HG03064 (cell line): ENCODE measurements at regions not wholly inside any gene's neighbourhood (a gene's known extent, or its start where the extent isn't known, plus 50 kb on each side); places are given as distances from the start of the nearest gene placed in this dataset.

Experiments used
- ATAC-seq: cut with Tn5 transposase; IDR thresholded peaks from one replicate; pipeline ENCODE4 v1.9.1; 2021; ENCODE audit warnings: low read depth; ENCODE audit not compliant: unreplicated experiment

DNA sequence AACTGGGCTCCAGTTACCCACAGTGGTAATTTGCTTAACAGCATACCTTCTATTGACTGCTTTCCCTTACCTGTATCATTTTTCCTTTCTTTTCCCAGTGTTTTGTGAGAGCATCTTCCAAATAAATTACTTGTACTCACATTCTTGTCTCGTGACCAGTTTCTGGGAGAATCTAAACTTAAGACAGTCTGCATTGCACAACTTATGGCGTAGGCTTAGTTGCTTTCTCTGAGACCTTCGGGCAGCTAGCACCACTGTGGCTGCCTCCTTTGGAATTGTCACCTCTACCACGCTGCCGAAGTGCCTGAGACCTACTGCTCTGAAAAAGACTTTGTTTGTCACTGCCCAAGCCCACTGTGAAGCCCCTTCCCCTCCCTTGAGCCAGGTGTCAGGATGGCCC lies 188.1 kb upstream of the BMP2 start:
- no peak for ATAC-seq

DNA sequence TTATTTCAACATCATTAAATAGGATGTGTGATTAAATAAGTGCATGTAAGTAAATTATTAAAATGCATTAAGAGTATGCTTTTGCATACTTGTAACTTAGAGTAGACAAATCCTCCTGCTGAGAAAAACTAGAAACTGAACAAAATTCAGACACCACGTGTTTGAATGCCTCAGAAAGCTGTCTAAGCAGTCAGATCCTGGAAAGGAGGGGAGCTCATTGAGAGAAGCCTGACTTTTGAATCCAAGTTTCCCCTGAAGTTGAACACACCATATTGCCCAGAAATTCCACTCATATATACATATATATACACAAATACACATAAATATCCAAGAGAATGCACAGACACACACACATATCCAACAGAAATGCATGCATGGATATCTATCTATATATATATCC lies 190.0 kb upstream of the BMP2 start:
- no peak for ATAC-seq

DNA sequence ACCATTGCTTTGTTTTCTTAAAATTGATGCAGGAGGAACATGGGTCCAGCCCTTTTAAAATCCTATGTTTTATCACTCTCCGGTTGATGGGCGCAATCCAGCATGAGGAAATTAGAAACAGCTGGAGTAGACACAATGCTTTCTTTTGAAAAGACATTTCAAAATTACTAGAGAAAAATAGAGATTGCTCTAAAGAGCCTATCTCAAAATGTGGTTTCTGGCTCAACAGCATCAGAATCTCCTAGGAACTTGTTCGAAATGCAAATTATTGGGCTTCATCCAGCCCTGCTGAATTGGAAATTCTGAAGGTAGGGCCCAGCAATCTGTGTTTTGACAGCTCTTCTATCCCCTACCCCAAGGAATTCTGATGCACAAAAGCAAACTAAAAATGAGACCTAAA lies 190.8 kb upstream of the BMP2 start:
- ATAC-seq = no peak

DNA sequence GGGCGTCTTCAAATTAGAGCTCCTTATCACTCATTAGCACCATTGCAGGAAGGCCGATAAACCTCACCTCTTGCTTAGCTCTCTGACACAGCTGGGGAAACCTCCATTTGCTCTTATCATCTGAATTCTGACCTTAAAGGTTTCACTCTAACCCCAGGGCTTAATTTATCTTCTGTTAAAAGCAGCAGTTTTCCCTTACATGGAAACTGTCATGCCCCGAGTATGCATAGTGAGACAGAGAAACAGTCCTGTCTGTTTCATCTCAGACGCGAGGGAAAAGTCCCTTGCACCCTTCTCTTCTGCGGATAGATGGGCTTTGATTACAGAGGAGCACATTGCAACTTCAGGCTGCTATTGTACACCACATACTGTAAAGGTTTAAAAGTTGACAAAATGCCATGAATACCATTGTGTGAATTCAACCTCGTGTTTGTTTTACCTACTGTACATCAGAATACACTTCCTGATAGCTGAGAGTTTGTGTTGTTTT lies 191.5 kb upstream of the BMP2 start:
- ATAC-seq = no peak

DNA sequence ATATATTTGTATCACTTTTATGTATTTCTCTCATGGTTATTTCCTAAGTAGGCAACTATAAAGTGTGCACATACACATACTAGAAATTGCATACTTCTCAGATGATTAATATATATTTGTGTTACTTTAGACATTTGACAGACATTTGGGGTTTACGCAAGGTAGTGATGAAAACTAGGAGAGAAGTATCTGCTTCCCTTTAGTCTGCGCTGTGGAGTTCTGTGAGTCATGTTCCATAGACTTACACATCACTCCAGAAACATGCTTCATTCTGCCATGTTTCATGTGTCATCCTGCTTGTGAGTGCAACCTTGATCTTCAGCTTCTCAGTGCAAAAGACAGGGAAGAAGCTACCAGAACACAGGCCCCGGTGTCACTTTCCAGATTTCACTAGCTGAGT lies 200.7 kb upstream of the BMP2 start:
- ATAC-seq = no peak

DNA sequence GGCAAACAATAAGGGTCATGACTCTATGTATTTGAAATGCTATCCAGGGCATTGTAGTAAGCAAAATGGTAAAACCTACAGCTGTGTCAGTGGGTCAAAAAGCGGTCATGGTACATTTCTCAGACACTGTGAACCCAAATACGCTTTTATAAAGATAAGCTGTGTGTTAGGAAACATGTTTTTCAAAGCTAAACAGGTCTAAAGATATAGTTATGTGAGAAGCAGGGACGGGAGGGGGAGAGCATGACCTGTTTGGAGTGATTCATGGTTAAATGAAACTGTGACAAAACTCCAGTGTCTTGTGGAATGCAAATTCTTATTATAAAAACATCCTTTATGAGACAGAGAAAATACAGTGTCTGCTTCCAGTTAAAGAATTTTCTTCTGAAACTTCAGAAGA lies 205.4 kb upstream of the BMP2 start:
- ATAC-seq = no peak

DNA sequence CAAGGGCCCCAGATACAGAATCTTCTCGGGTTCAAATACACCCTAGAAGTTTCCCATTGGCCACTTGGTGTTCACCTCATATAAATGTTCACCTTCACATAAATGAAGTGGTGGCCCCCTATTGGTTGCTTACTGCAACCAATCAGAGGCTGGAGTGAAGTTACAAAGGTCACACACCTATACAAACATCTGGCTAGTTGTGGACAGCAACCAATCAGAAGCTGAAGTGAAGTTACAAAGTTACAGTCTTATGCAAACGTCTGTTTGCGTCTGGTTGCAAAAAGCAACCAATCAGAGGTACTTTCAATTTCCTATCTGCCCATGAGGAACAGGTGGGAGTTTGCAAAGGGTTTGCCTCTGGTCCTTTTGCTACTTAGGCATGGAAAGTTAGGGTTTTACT lies 206.5 kb upstream of the BMP2 start:
- no peak for ATAC-seq

DNA sequence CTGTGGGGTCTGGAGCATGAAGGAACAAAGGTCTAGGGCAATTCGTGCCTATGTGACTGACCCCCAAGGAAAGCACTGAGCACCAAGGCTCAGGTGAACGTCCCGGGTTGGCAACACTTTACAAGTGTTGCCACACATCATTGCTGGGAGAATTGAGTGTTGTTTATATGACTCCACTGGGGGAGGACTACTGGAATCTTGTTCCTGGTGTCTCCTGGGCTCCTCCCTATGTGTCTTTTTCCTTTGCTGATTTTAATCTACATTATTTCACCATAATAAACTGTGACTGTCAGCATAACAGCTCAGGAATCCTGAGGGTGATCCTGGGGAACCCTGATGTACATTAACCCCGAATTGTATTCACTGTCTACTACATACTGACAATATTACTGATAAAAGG lies 207.7 kb upstream of the BMP2 start:
- ATAC-seq = no peak

DNA sequence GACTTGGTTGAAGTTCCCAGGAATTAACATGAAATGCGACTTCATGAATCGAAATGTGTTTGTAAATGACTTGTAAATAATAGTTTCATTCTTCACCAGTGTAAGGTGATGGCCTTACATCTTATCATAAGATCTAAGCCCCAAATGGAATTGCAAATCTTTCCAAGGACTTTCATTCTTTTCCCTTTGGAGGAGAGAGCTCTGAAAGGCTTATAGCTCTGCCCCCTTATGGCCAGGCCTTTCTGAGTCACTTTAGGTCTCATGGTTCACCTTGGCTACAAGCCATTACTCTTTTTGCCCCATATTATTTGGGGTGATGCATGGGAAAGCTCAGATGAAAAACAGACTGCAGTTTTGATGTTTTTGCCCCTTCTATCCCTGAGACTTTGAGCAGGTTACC lies 209.1 kb upstream of the BMP2 start:
- ATAC-seq = no peak

DNA sequence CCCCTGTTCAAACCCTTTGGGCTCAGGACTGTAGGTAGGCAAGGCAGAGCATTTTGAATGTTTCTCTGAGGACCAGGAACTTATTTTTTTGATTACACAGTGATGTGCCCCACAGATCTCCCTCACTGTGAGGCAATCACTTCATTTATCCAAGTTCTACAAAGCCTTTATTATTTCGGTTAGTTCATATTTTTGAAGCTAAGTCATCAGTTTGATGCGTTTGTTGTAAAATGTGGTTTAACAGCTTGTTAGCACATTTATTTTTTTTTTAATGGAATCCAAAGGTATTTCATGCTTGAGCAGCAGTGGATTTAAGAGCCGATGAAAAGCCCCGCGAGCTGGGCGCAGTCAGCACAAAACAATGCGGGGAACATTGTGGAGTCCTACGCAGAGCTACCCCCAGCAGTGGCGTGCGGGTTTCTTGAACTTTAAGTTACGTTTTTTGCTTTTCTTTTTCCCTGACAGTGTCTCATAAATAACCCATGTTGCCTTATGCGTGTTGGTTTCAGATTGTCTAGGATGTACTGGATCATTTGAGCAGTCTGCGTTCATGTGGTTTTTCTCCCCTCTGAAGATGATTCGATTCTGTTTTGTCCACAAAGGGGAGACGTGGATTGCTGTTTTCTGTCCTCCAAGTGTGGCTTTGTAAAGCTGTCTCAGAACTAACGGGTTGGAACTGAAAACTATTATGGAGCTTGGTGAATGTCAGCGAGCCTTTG lies 233.6 kb upstream of the BMP2 start:
- ATAC-seq = no peak

DNA sequence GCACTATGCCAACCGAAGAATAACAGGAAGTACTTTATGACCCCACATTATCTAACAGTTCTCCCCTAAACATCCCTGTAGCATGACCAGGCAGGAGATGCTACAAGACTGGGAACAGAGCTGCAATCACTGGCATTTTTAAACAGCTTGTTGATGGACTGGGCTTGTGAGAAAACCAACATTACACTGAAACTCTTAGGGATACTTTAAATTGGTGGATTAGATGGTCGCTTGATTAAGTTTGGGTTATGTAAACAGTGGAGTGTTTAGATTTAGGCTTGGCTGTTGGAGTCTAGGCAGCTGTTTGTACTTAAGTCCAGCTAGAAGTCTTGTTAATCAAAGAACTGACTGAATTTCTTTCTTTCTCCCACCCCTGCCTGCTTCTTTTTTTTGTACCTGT lies 234.1 kb upstream of the BMP2 start:
- no peak for ATAC-seq

DNA sequence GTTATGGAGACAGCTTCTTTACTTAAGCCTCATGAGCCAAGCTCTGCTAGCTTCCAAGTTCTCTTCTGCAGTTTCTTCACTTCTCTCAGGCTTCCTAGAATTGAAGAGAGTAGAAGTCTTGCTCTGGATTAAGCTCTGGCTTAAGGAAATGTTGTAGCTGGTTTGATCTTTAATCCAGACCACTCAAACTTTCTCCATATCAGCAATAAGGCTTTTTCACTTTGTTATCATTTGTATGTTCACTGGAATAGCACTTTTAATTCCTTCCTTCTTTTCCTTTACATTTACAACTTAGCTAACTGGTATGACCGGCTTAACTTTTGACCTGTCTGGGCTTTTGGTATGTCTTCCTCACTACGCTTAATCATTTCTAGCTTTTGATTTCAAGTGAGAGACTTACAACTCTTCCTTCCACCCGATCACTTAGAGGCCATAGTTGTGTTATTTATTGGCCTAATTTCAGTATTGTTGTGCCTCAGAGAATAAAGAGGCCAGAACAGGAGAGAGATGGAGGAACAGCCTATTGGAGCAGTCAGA lies 236.6 kb upstream of the BMP2 start:
- ATAC-seq = no peak

DNA sequence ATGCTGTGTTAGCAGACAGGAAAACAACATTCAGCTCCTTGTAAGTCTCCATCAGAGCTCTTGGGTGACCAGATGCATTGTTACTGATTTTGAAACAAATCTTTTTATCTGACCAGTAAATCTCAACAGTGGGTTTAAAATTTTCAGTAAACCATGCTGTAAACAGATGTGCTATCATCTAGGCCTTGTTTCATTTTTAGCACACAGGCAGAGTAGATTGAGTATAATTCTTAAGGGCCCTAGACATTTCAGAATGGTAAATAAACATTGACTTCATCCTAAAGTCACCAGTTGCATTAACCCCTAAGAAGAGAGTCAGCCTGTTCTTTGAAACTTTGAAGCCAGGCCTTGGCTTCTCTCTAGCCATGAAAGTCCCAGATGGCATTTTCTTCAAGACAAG lies 237.2 kb upstream of the BMP2 start:
- no peak for ATAC-seq

DNA sequence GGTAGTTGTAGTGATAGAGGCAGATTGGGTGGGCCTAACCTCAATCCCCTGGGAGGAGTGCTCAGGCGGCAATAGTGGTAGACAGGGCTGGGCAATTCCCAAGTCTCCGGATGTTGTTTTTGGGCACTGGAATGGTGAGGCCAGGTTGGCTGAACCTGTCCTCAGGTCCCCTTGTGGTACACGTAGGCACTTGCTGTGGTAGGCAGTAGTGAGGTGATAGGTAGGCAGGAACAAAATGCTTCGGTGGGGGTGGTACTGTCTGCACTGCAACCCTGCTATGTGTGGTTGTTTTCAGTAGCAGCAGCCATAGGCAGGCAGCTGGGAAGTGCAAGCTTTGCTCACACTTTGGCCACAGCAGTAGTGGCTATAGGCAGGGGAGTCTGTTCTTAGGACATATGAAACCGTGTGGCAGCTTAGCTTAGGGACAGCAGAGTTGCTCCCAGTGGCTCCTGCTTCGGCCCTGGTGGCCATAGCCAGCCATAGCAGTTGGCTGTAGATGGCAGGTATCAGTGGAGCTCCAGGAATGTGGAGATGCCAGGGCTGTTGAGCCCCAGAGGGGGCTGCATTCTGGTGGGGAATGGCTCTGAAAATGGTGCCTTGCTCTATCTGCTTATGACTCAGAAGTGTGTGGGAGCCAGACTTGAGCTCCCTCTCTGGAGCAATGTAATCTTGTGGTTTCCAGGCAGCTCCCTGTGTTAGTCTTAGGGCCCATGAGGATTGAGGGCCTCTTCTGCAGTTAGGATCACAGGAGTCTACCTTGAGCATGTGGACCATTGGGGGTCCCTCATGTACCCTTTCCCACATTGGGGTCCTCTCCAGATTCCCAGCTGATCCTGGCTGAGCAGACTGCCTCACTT lies 241.8 kb upstream of the BMP2 start:
- ATAC-seq = no peak

DNA sequence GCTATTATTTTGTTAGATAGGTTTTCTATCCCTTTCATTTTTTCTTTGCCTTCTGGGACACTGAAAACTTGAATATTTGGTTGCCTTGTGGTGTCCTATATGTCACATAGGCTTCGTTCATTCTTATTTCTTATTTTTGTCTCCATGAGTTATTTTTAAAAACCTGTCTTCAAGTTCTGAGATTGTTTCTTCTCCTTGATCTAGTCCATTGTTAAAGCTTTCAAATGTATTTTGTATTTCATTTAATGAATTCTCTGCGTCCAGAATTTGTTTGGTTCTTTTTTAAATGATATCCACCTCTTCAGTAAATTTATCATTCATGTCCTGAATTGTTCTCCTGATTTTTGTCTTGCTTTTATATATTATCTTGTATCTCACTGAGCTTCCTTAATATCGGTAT lies 243.2 kb upstream of the BMP2 start:
- no peak for ATAC-seq

DNA sequence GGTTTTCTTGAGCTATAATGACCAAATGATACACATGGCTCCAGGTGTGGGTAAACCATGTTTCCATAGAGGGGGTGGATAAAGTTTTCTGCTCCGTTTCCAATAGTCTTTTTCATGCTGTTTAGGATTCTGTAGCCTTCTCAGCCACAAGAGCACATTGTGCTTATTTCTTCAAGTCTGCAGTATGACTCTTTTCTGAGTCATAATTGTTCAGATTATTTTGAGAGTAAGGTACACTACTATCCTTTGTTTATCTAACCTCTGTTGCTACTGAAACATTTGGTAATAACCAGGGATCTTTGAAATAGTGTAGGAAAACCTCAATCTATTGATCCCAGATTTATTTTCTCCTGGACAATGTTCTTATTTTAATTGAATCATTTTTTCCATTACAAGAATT lies 247.9 kb upstream of the BMP2 start:
- no peak for ATAC-seq

DNA sequence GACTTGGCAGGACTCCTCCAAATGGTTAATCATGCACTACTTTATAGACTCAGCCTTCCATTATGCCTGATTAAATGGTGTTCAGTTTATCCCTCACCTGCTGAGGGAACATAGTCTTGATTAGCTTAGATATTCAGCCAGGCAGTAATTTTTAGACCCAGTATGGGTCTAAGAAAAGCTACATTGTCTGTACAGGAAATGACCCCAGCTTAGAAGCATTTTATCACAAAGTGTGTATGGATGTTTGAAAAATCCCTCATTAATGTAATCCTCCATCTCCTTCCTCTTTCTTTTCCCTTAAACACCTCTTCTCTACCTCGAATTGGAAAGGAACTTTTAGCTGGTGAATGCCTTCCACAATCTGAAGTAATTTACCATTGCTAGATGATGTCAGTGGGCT lies 252.2 kb upstream of the BMP2 start:
- no peak for ATAC-seq

DNA sequence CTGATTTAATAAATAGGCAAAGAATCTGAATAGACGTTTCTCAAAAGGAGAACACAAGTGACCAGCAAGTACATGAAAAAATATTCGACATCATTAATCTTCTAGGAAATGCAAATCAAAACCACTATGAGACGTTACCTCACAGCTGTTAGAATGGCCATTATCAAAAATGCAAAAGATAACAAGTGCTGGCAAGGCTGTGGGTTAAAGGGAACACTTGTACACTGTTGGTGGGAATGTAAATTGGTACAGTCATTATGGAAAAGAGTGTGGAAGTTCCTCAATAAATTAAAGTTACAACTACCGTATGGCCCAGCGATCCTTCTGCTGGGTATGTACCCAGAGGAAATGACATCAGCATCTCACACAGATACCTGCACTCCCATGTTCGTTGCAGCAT lies 253.9 kb upstream of the BMP2 start:
- no peak for ATAC-seq

DNA sequence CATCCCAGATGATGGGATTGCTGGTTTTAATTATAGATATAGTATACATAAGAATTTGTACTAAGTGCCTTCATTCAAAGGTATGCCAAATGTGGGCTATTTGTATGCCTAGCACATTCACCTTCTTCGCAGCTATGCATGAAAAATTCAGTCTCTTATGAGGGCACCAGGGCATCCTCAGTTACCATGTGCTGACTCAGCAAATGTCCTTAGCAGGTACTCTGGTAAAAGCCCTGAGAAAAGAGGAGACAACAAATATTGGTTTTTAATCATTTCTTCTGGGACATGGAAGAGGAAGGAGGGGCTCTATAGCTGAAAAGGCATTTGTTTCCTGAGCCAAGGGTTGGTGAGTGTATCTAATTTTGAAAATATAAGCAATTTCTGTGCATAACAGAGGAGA lies 258.1 kb upstream of the BMP2 start:
- no peak for ATAC-seq

DNA sequence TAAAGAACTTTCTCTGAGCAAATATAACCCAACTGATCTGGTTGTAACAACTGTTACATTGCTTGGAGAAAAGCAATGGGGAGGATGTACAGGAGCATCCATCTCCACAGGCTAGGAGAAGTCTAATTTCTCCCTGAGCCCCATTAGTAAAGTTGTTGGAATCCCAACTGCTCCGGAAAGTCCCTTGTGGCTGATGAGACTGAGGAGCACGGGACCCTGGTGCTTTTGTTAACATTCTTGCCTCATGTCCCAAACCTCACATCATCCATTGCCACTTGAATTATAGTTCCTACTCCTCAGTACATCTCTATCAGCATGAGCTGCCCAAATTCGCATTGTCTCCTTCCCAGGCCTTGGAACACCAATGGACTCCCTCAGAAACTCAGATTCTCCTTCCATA lies 260.6 kb upstream of the BMP2 start:
- ATAC-seq = no peak

DNA sequence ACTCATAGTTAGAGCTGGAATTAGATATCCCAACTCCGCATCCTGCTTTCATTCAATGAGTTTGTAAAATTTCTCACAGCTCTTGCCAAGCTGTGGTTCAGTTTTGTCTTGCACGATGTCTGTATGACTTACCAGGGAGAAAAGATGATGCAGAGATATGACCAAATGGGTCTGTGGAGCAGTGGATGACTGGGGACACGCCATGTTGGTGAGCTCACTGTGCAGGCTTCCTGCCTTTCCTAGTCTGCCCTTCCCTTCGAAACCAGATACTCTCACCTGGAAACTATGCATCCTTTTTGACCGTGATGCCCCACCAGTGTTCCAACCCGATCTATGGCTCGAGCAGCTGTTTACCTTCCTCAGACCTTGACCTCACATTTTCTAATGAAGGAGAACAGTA lies 262.7 kb upstream of the BMP2 start:
- no peak for ATAC-seq

DNA sequence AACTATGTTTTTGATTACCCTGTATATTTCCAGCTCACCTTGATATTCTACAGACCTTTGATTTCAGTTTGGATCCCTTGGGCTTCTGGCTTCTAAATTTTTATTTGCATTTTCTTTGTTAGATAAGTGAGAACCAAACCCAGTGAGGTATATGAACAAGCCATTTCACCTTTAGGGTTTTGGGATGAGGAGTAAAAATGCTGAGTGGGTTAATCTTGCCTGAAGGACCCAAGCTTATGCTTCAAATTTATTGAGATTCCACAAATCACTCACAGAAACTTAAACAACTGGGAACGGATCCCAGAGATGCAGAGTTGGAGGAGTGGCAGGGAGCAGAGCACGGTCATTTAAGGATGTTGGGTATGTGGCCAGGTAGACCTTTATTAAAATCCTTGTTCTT lies 263.3 kb upstream of the BMP2 start:
- no peak for ATAC-seq
